IMR-90 (cell line): ENCODE measurements at regions not wholly inside any gene's neighbourhood (a gene's known extent, or its start where the extent isn't known, plus 50 kb on each side); places are given as distances from the start of the nearest gene placed in this dataset.

Source experiments
- ATAC-seq: fragments of 200-7000 bp; cut with Tn5 transposase; 2 replicates; pipeline ENCODE4 v1.9.1; 2020; ENCODE audit warnings: low read depth, mild to moderate bottlenecking, moderate library complexity
- BruUV-seq: library from RNA; stranded (reverse); fragments of 400-500 nt; replicated peaks from 2 replicates; lab custom pipeline; 2021; lab: Mats Ljungman, UMichigan
- CTCF ChIA-PET: fragments of 300-600 bp; formaldehyde crosslinking; extraction: SDS; loops from one replicate; lab custom pipeline; 2021; ENCODE audit warnings: antibody characterized with exemption; lab: Yijun Ruan, JAX
- POLR2A ChIA-PET: fragments of 300-600 bp; sonication (Branson Sonifier 250); formaldehyde crosslinking; loops from one replicate; lab custom pipeline; 2022; ENCODE audit warnings: antibody characterized with exemption; ENCODE audit not compliant: unreplicated experiment; lab: Charles Lee
- DNase-seq: peaks from one replicate; pipeline ENCODE4 v3.0.0; 2013
- H2AFZ ChIP-seq: replicated peaks from 2 replicates; pipeline ENCODE3; 2013; ENCODE audit warnings: low read length, mild to moderate bottlenecking; ENCODE audit not compliant: poor library complexity
- H2AK5ac ChIP-seq: 2 replicates; pipeline ENCODE4 v1.6.1; 2013; ENCODE audit warnings: low read depth, low read length, inconsistent platforms
- H2AK9ac ChIP-seq: replicated peaks from 2 replicates; pipeline ENCODE3; 2013; ENCODE audit warnings: mild to moderate bottlenecking, low read depth, low read length, moderate library complexity; ENCODE audit not compliant: poor library complexity
- H2BK120ac ChIP-seq: 2 replicates; pipeline ENCODE4 v1.6.1; 2013; ENCODE audit warnings: low read depth, low read length, inconsistent platforms
- H2BK15ac ChIP-seq: 3 replicates; pipeline ENCODE4 v1.6.1; 2013; ENCODE audit warnings: low read depth, low read length, inconsistent platforms
- H2BK20ac ChIP-seq: 2 replicates; pipeline ENCODE4 v1.6.1; 2013; ENCODE audit warnings: low read depth, mild to moderate bottlenecking, inconsistent platforms, low read length, moderate library complexity
- H2BK5ac ChIP-seq: 2 replicates; pipeline ENCODE4 v1.6.1; 2013; ENCODE audit warnings: mild to moderate bottlenecking, low read depth, low read length, inconsistent platforms; ENCODE audit not compliant: poor library complexity, severe bottlenecking
- H3K14ac ChIP-seq: replicated peaks from 2 replicates; pipeline ENCODE4 v1.6.1; 2013; ENCODE audit warnings: low read depth, low read length, inconsistent platforms
- H3K18ac ChIP-seq: 2 replicates; pipeline ENCODE4 v1.6.1; 2013; ENCODE audit warnings: low read depth, low read length, control low read depth
- H3K23ac ChIP-seq: 2 replicates; pipeline ENCODE4 v1.6.1; 2013; ENCODE audit warnings: low read depth, low read length, inconsistent platforms
- H3K27ac ChIP-seq: 2 replicates; pipeline ENCODE4 v1.5.1; 2013; ENCODE audit warnings: mild to moderate bottlenecking, control low read depth, low read length; ENCODE audit not compliant: insufficient read depth
- H3K27me3 ChIP-seq: 2 replicates; pipeline ENCODE4 v1.6.1; 2013; ENCODE audit warnings: low read length; ENCODE audit not compliant: control insufficient read depth, insufficient read depth
- H3K36me3 ChIP-seq: 2 replicates; pipeline ENCODE4 v1.6.1; 2013; ENCODE audit warnings: low read length, mixed read lengths; ENCODE audit not compliant: control insufficient read depth, insufficient read depth
- H3K4ac ChIP-seq: 2 replicates; pipeline ENCODE4 v1.6.1; 2013; ENCODE audit warnings: low read depth, low read length, inconsistent platforms
- H3K4me1 ChIP-seq: 2 replicates; pipeline ENCODE4 v1.6.1; 2013; ENCODE audit warnings: low read length, mixed read lengths; ENCODE audit not compliant: control insufficient read depth, insufficient read depth
- H3K4me2 ChIP-seq: 2 replicates; pipeline ENCODE4 v1.6.1; 2013; ENCODE audit warnings: low read depth, mild to moderate bottlenecking, control low read depth, low read length, moderate library complexity
- H3K4me3 ChIP-seq: 2 replicates; pipeline ENCODE4 v1.5.1; 2013; ENCODE audit warnings: low read depth, mild to moderate bottlenecking, control low read depth, low read length, moderate library complexity; ENCODE audit not compliant: insufficient read depth
- H3K56ac ChIP-seq: 2 replicates; pipeline ENCODE4 v1.6.1; 2013; ENCODE audit warnings: low read length, inconsistent platforms; ENCODE audit not compliant: insufficient read depth; ENCODE audit errors: extremely low read depth
- H3K79me1 ChIP-seq, 2 experiments: 2 replicates each; pipeline ENCODE4 v1.6.1; 2013; ENCODE audit warnings: low read length in 2 of 2, inconsistent platforms in 1 of 2, low read depth in 1 of 2
- H3K9ac ChIP-seq: 2 replicates; pipeline ENCODE4 v1.6.1; 2013; ENCODE audit warnings: low read depth, low read length, control low read depth
- H3K9me1 ChIP-seq: 2 replicates; pipeline ENCODE4 v1.6.1; 2013; ENCODE audit warnings: low read length, inconsistent platforms; ENCODE audit not compliant: insufficient read depth
- H3K9me3 ChIP-seq: 2 replicates; pipeline ENCODE4 v1.6.1; 2013; ENCODE audit warnings: low read length; ENCODE audit not compliant: control insufficient read depth, insufficient read depth
- H4K20me1 ChIP-seq: 2 replicates; pipeline ENCODE4 v1.6.1; 2013; ENCODE audit warnings: low read length, inconsistent platforms; ENCODE audit not compliant: insufficient read depth
- H4K5ac ChIP-seq: 2 replicates; pipeline ENCODE4 v1.6.1; 2013; ENCODE audit warnings: mild to moderate bottlenecking, low read depth, low read length, control low read depth
- H4K8ac ChIP-seq, 2 experiments: 2 replicates each; pipeline ENCODE4 v1.6.1; 2013; ENCODE audit warnings: low read depth in 2 of 2, low read length in 2 of 2, control low read depth in 1 of 2, inconsistent platforms in 1 of 2
- H4K91ac ChIP-seq: 2 replicates; pipeline ENCODE4 v1.6.1; 2013; ENCODE audit warnings: low read depth, low read length, inconsistent platforms; ENCODE audit not compliant: insufficient read depth
- BHLHE40 ChIP-seq: fragments of 150-350 bp; IDR thresholded peaks from 2 replicates; pipeline ENCODE4 v1.6.1; 2016; ENCODE audit warnings: mild to moderate bottlenecking, low read depth, low read length
- CHD1 ChIP-seq: IDR thresholded peaks from 2 replicates; pipeline ENCODE4 v1.6.1; 2012; ENCODE audit warnings: low read depth, low read length, improper control_type of control experiment
- ELK1 ChIP-seq: fragments of 150-350 bp; IDR thresholded peaks from 2 replicates; pipeline ENCODE4 v1.6.1; 2016; ENCODE audit warnings: low read depth, mild to moderate bottlenecking, low read length, moderate library complexity, borderline replicate concordance
- FOS ChIP-seq: fragments of 150-350 bp; IDR thresholded peaks from 2 replicates; pipeline ENCODE4 v1.6.1; 2016; ENCODE audit warnings: low read depth, low read length
- MAFK ChIP-seq: IDR thresholded peaks from 2 replicates; pipeline ENCODE4 v1.6.1; 2012; ENCODE audit warnings: low read depth, low read length, improper control_type of control experiment
- MAZ ChIP-seq: IDR thresholded peaks from 2 replicates; pipeline ENCODE4 v1.6.1; 2012; ENCODE audit warnings: low read depth, mild to moderate bottlenecking, low read length, improper control_type of control experiment, moderate library complexity, borderline replicate concordance
- MXI1 ChIP-seq: IDR thresholded peaks from 2 replicates; pipeline ENCODE4 v1.6.1; 2012; ENCODE audit warnings: low read depth, mild to moderate bottlenecking, low read length, moderate library complexity, borderline replicate concordance
- NFE2L2 ChIP-seq: fragments of 150-350 bp; IDR thresholded peaks from 2 replicates; pipeline ENCODE4 v1.6.1; 2016; ENCODE audit warnings: low read depth, mild to moderate bottlenecking, low read length
- POLR2A ChIP-seq: IDR thresholded peaks from 2 replicates; pipeline ENCODE4 v1.6.1; 2012; ENCODE audit warnings: mild to moderate bottlenecking, low read depth, low read length
- RCOR1 ChIP-seq: IDR thresholded peaks from 2 replicates; pipeline ENCODE4 v1.6.1; 2012; ENCODE audit warnings: mild to moderate bottlenecking, low read length, improper control_type of control experiment; ENCODE audit not compliant: insufficient replicate concordance
- RFX5 ChIP-seq: IDR thresholded peaks from 2 replicates; pipeline ENCODE4 v1.8.0; 2012; ENCODE audit warnings: low read depth, mild to moderate bottlenecking, low read length, moderate library complexity
- SMC3 ChIP-seq: fragments of 150-350 bp; IDR thresholded peaks from 2 replicates; pipeline ENCODE4 v1.6.1; 2016; ENCODE audit warnings: low read depth, mild to moderate bottlenecking, antibody characterized with exemption, low read length, moderate library complexity
- WGBS, 2 experiments: methylation state at CpG; one replicate each; pipeline versions ENCODE4 v1.1.5 to v1.1.7; 2013; ENCODE audit warnings: missing lambda C conversion rate in 2 of 2; ENCODE audit not compliant: insufficient read length in 1 of 2; ENCODE audit errors: extremely low coverage in 2 of 2; 5-methylcytosine and 5-hydroxymethylcytosine counted together
- dilution Hi-C: fragments of 300-500 bp; cut with HindIII; formaldehyde crosslinking; loops from one replicate; pipeline ENCODE4 v1.14.3; 2018; ENCODE audit warnings: low sequenced_read_pairs; ENCODE audit not compliant: unreplicated experiment
- in situ Hi-C: fragments of 300-500 bp; cut with MboI; formaldehyde crosslinking; loops from 3 replicates; pipeline ENCODE4 v1.14.3; 2019; ENCODE audit warnings: low sequenced_read_pairs, inconsistent platforms, mixed read lengths
- intact Hi-C: fragments of 100-400 bp; cut with micrococcal nuclease; formaldehyde crosslinking; loops from 2 replicates; pipeline ENCODE4 v1.10.0; 2022

DNA sequence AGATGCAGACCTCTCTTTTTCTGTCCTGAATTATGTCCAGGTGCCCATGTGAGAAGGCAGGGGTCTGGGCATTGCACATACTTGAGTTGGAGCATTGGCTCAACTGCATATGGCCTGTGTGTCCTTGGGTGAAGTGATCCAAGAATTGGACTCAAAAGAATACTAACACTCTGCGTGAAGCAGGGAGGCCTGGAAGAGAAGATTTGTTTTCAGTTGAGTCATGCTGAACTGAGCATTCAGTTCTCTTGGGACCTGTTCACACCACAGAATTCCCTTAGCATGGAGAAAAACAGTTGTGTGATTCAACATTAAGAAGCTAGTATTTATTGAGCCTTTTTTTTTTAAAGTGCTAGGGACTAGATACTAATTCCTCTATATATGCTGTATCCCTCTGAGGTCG lies 164.7 kb upstream of the TBX3 start:
- H3K79me1 ChIP-seq = no peaks in the 10 kb centered on the region
- no peaks in the 10 kb centered on the region for H3K9me3 ChIP-seq
- intact Hi-C loops (loop anchor here (2.0 kb wide), 1 partner anchor 164 kb away; the partner anchor contains the start of gene TBX3), in situ Hi-C loops (no loop called here), dilution Hi-C loops (no loop called here)
- WGBS, 2 experiments = no CpG with 5 or more reads among the region's 2 CpGs
- peak overlapping the region; percentile 20; the same call in 1 of the 2 replicates for H4K91ac ChIP-seq
- H3K4ac ChIP-seq = peak overlapping the region; percentile 41; the same call in 1 of the 2 replicates
- TF ChIP-seq MXI1 (no peak), CHD1 (no peak), ELK1 (no peak), BHLHE40 (no peak), RCOR1 (no peak), NFE2L2 (peak; percentile 88), FOS (0 out of 2 replicates have a peak, but pooled peaks have one; percentile 22), SMC3 (no peak), MAFK (peak; percentile 33; the same call in 1 of the 2 replicates), POLR2A (no peak), RFX5 (no peak), MAZ (no peak)
- H3K27ac ChIP-seq = no peak overlapping the region; the same call in 1 of the 2 replicates
- H4K8ac ChIP-seq = no peak overlapping the region
- H2BK15ac ChIP-seq = no peak overlapping the region
- POLR2A ChIA-PET = interaction anchor here (0.5 kb wide), 1 partner anchor 109 kb away, joined by 15 read pairs; no protein-coding TSS in a partner anchor
- peak overlapping the region; percentile 52 for H2AFZ ChIP-seq
- no peak overlapping the region; the same call in 1 of the 2 replicates for H2AK5ac ChIP-seq
- no peaks in the 10 kb centered on the region for H3K27me3 ChIP-seq
- H3K4me3 ChIP-seq = no peak overlapping the region
- H3K4me1 ChIP-seq = peaks cover 9% of the 10 kb centered on the region
- H4K20me1 ChIP-seq = no peaks in the 10 kb centered on the region
- no peak overlapping the region for H3K4me2 ChIP-seq
- CTCF ChIA-PET = interaction anchor here (0.5 to 0.7 kb wide), 5 partner anchors 20 to 1378 kb away, joined by 3 to 4 read pairs (median 3); no protein-coding TSS in a partner anchor
- no peak overlapping the region for H3K56ac ChIP-seq
- H4K5ac ChIP-seq = no peak overlapping the region
- DNase-seq = peak; percentile 93
- 0 out of 2 replicates have a peak overlapping the region, but pooled peaks have one; percentile 69 for H2BK120ac ChIP-seq
- H2BK20ac ChIP-seq = peak overlapping the region; percentile 65; the same call in 1 of the 2 replicates
- no TSS peak for BruUV-seq
- H3K14ac ChIP-seq = peak overlapping the region; percentile 50; the same call in 1 of the 2 replicates
- no peak overlapping the region for H3K23ac ChIP-seq
- ATAC-seq = peak; percentile 95
- H3K36me3 ChIP-seq = no peaks in the 10 kb centered on the region
- H3K9ac ChIP-seq = no peak overlapping the region
- H3K18ac ChIP-seq = no peak overlapping the region
- H2BK5ac ChIP-seq = no peak overlapping the region
- peaks cover 5% of the 10 kb centered on the region for H3K9me1 ChIP-seq
- peak overlapping the region; percentile 42 for H2AK9ac ChIP-seq
